ENCODE measurements at regions not wholly inside any gene's neighbourhood (a gene's known extent, or its start where the extent isn't known, plus 50 kb on each side); places are given as distances from the start of the nearest gene placed in this dataset.

DNA sequence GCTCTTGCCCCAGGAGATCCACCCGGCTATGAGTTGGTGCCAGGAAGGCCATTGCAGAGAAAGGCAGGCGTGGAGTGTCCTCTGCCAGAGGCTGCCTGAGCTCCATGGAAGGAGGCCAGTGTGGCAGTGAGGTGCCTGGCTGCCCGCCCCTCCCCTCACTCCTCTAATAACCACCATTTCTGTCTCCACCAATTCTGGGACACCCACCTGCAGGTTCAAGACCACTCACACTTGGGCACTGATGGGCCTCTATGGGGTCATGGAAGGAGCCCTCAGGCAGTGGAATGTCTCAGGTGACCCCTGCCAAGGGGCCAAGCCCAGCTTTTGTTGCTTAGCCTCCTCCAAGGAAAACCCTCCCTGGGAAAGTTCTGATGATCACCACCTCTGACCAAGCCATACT is 731.6 kb downstream of the MATN1 start:
- Histone ChIP-seq H3K27ac (ENCODE audit: low read depth, low read length) (no peak overlapping the region), H3K27me3 (ENCODE audit: control insufficient read depth in 1 of 2, insufficient read depth in 2 of 2, low read length in 2 of 2) (no peaks in the 10 kb centered on the region), H3K9me3 (ENCODE audit: low read length) (peaks cover 4% of the 10 kb centered on the region), H3K9ac (ENCODE audit: low read length) (no peak overlapping the region), H3K4me3 (ENCODE audit: low read depth in 1 of 2, low read length in 2 of 2) (no peak overlapping the region), H3K4me1 (ENCODE audit: insufficient read depth, low read length) (no peaks in the 10 kb centered on the region), H3K36me3 (ENCODE audit: insufficient read depth, low read length) (no peaks in the 10 kb centered on the region)

DNA sequence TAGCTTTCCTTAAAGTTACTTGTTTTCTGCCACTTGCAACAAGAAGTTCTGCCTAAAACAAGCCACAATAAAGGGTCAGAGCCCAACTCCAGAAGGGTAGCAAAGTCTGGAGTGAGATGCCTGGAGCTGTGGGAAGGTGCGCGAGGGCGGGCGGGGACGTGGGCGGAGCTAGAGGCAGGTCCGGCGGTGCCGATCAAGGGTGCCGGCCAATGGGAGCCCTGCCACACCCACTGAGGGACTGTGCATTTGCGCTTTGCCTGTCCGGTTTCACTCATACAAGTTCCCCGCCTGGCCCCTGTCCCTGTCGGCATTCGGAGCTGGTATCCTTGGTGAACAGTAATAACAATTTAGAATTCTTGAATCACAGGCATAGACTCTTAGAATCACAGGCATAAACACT is 732.4 kb downstream of the MATN1 start:
- no peak overlapping the region for H3K4me3 ChIP-seq (ENCODE audit: low read depth in 1 of 2, low read length in 2 of 2)
- H3K9ac ChIP-seq (ENCODE audit: low read length) = no peak overlapping the region
- H3K27ac ChIP-seq (ENCODE audit: low read depth, low read length) = no peak overlapping the region
- H3K4me1 ChIP-seq (ENCODE audit: insufficient read depth, low read length) = no peaks in the 10 kb centered on the region
- peaks cover 4% of the 10 kb centered on the region for H3K9me3 ChIP-seq (ENCODE audit: low read length)
- no peaks in the 10 kb centered on the region for H3K36me3 ChIP-seq (ENCODE audit: insufficient read depth, low read length)
- H3K27me3 ChIP-seq (ENCODE audit: control insufficient read depth in 1 of 2, insufficient read depth in 2 of 2, low read length in 2 of 2) = no peaks in the 10 kb centered on the region

DNA sequence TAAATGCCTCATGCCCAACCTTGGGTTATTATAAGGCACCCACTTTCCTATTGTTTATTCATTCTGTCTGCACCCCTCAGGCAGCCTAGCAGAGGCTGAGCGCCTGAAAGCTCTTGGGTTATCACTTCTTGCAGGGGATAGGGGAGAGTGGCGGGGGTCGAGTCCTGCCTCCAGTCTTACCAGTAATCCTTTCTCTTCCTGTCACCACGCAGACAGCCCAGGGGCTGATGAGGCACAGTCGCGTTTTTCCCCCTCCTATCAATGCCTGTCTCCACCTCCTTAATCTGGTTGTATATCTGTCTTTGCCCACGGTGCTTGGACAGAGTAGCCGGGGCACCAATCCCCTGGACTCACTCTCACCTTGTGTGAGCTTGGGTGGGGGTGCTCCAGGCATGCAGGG is 733.1 kb downstream of the MATN1 start:
- no peaks in the 10 kb centered on the region for H3K4me1 ChIP-seq (ENCODE audit: insufficient read depth, low read length)
- H3K9me3 ChIP-seq (ENCODE audit: low read length) = peaks cover 4% of the 10 kb centered on the region
- H3K36me3 ChIP-seq (ENCODE audit: insufficient read depth, low read length) = no peaks in the 10 kb centered on the region
- H3K27ac ChIP-seq (ENCODE audit: low read depth, low read length) = no peak overlapping the region
- no peak overlapping the region for H3K4me3 ChIP-seq (ENCODE audit: low read depth in 1 of 2, low read length in 2 of 2)
- H3K27me3 ChIP-seq (ENCODE audit: control insufficient read depth in 1 of 2, insufficient read depth in 2 of 2, low read length in 2 of 2) = no peaks in the 10 kb centered on the region
- H3K9ac ChIP-seq (ENCODE audit: low read length) = no peak overlapping the region

DNA sequence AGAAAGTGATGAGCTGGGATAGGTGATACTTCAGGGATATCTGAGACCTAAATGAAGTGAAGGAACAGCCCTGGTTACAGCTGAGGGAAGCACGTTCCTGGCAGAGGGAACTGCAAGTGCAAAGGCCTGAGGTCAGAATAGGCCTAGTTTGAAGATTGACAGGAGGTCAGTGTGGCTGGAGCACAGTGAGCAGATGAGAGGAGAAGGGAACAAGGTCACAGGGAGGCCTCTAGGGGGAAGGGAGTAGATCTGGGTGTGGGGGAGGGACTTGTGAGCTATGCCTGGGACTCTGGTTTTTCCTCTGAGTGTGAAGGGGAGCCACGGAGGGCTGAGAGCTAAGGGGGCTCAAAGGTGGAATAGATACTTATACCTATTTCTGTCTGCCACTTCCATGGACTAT is 736.4 kb downstream of the MATN1 start:
- H3K27ac ChIP-seq (ENCODE audit: low read depth, low read length) = no peak overlapping the region
- no peaks in the 10 kb centered on the region for H3K9me3 ChIP-seq (ENCODE audit: low read length)
- H3K4me1 ChIP-seq (ENCODE audit: insufficient read depth, low read length) = no peaks in the 10 kb centered on the region

DNA sequence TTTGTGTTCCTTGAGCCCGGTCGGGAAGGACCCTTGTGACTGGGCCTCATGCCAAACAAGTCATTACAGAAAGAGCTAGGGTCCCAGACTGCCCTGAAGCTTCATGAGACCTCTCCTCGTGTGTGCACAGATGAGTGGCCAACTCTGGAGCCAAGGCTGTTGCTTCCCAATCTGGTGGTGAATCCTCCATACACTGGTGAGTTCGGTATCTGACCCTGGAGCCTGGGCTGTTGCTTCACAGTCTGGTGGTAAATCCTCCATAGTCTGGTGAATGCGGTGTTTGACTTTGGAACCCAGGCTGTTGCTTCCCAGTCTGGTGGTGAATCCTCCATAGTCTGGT is 737.8 kb downstream of the MATN1 start:
- H3K27me3 ChIP-seq (ENCODE audit: control insufficient read depth in 1 of 2, insufficient read depth in 2 of 2, low read length in 2 of 2) = peaks cover 0 to 4% of the 10 kb centered on the region in 2 donors
- no peak overlapping the region for H3K9ac ChIP-seq (ENCODE audit: low read length)
- H3K27ac ChIP-seq (ENCODE audit: low read depth, low read length) = no peak overlapping the region
- no peaks in the 10 kb centered on the region for H3K36me3 ChIP-seq (ENCODE audit: insufficient read depth, low read length)
- no peak overlapping the region for H3K4me3 ChIP-seq (ENCODE audit: low read depth in 1 of 2, low read length in 2 of 2)
- no peaks in the 10 kb centered on the region for H3K4me1 ChIP-seq (ENCODE audit: insufficient read depth, low read length)
- H3K9me3 ChIP-seq (ENCODE audit: low read length) = no peaks in the 10 kb centered on the region

More for the DNA sequence above, 736.4 kb downstream of the MATN1 start:
- H3K9ac ChIP-seq (ENCODE audit: low read length) = no peak overlapping the region
- H3K36me3 ChIP-seq (ENCODE audit: insufficient read depth, low read length) = no peaks in the 10 kb centered on the region
- peaks cover 0 to 2% of the 10 kb centered on the region in 2 donors for H3K27me3 ChIP-seq (ENCODE audit: control insufficient read depth in 1 of 2, insufficient read depth in 2 of 2, low read length in 2 of 2)
- H3K4me3 ChIP-seq (ENCODE audit: low read depth in 1 of 2, low read length in 2 of 2) = no peak overlapping the region

DNA sequence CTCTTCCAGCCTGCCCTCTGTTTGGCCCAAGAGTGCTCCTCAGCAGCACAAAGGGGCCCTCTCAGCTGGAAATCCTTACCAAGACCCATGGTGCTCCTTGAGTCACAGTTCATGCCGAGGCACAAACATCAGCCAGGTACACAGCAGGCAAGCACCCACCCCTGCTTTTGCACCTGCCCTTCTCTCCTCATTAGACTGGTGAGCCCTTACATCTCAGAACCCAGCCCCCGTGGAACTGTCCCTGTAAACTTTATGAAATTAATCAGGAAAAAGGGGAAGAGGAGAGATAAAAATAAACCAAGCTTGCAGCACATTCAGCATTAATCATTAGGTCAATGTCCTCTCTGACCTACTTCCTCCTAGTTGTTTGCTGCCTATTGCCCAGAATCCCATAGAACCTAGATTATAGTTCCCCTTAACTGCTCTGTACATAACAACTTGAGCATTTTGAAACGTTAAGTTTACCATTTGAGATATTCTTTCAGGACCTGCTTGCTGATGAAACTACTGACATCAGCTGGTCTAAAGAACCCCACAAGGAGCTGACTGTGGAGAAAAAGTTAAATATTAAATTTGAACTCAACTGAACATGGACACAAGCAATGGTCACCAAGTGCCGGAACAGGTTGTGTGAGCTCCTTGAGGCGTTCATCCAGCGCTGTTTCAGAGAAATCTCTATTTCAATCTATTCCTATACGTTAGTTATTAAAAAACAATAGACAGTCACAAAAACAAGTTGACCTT is 738.4 kb downstream of the MATN1 start:
- no peaks in the 10 kb centered on the region for H3K4me1 ChIP-seq (ENCODE audit: insufficient read depth, low read length)
- H3K27ac ChIP-seq (ENCODE audit: low read depth, low read length) = no peak overlapping the region
- peaks cover 0 to 4% of the 10 kb centered on the region in 2 donors for H3K27me3 ChIP-seq (ENCODE audit: control insufficient read depth in 1 of 2, insufficient read depth in 2 of 2, low read length in 2 of 2)
- no peaks in the 10 kb centered on the region for H3K9me3 ChIP-seq (ENCODE audit: low read length)
- H3K4me3 ChIP-seq (ENCODE audit: low read depth in 1 of 2, low read length in 2 of 2) = no peak overlapping the region
- H3K9ac ChIP-seq (ENCODE audit: low read length) = no peak overlapping the region
- H3K36me3 ChIP-seq (ENCODE audit: insufficient read depth, low read length) = no peaks in the 10 kb centered on the region

DNA sequence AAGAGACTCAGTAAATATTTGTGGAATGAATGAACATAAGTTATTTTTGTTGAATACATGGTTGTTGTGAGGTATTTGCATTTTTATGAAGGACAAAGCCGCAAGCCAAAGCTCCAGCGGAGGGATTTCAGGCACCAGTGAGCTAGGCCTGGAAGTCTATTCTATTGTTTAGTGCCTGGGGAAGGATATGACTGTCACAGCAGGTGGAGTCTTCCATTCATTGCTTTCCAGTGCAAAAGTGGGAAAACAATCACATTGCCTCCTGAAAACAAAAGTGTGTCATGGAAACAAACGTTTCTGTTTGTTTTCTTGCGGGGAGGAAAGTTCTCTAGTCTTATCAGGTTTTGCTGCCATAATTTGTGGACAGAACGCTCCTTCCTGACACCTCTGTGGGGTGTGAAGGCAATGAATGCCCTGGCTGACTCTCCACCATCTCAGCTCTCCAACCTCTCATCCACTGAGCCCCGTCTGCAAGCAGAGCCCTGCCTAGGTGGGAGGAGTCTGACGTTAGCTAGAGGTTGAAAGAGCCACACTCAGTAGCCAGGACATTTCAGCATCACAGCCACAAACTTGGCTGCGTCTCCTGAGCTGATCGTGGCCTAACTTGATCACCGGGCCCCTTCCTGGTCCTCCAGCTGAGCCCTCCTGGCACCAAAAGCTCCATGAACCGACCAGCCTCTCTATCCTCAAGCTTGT is 739.1 kb downstream of the MATN1 start:
- H3K27me3 ChIP-seq (ENCODE audit: control insufficient read depth in 1 of 2, insufficient read depth in 2 of 2, low read length in 2 of 2) = peaks cover 0 to 4% of the 10 kb centered on the region in 2 donors
- no peaks in the 10 kb centered on the region for H3K36me3 ChIP-seq (ENCODE audit: insufficient read depth, low read length)
- no peak overlapping the region for H3K9ac ChIP-seq (ENCODE audit: low read length)
- H3K27ac ChIP-seq (ENCODE audit: low read depth, low read length) = no peak overlapping the region
- no peak overlapping the region for H3K4me3 ChIP-seq (ENCODE audit: low read depth in 1 of 2, low read length in 2 of 2)
- no peaks in the 10 kb centered on the region for H3K9me3 ChIP-seq (ENCODE audit: low read length)
- H3K4me1 ChIP-seq (ENCODE audit: insufficient read depth, low read length) = no peaks in the 10 kb centered on the region

DNA sequence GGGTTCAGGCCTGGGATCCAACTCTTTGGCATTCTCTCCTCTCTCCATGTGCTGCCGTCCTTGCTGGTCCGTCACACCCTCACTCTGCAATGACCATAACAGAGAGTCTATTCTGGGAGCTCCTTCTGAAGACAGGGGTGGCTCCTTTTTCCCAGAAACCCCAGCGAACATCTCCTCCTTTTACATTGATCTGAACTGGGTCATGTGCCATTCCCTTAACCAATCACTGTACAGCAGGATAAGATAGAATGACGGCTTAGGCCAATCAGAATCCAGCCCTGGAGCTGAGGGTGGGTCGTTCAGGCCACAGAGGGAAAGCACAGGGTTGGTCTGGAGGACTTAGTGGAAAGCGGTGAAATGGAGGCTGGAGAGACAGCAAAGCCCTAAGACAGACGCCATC is 740.1 kb downstream of the MATN1 start:
- Histone ChIP-seq H3K27me3 (ENCODE audit: control insufficient read depth in 1 of 2, insufficient read depth in 2 of 2, low read length in 2 of 2) (peaks cover 0 to 4% of the 10 kb centered on the region in 2 donors), H3K27ac (ENCODE audit: low read depth, low read length) (no peak overlapping the region), H3K9ac (ENCODE audit: low read length) (no peak overlapping the region), H3K4me1 (ENCODE audit: insufficient read depth, low read length) (no peaks in the 10 kb centered on the region), H3K4me3 (ENCODE audit: low read depth in 1 of 2, low read length in 2 of 2) (no peak overlapping the region), H3K36me3 (ENCODE audit: insufficient read depth, low read length) (no peaks in the 10 kb centered on the region), H3K9me3 (ENCODE audit: low read length) (no peaks in the 10 kb centered on the region)

DNA sequence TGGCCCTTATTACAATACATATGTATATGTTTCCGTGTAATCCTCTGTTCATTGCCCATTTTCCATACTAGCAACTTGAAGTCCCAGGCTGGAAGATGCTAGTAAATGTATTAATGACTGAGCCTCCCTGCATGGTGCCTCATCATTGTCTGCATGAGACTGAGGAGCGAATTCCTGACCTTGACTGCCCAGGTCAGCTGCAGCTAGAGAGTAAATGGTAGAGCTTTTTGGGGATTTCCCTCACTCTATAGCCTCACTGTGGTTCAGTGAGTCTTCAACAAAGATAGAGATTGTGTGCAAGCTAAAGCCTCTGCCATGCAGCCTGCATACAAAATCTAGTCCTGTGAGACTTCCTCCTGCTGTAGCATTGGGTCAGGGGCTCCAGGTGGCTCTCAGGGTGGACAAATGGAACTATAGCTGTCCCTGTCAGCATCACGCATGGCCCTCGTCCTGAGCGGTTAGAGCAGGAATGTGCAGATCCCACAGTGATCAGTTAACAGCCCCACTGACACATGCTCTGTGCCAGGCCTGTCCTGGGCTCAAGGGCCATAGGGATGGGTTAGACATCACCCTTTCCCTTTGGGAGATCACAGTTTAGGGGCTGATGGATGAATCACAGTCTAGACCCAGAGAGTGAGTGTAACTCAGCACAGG is 741.7 kb downstream of the MATN1 start:
- Histone ChIP-seq H3K27ac (ENCODE audit: low read depth, low read length) (no peak overlapping the region), H3K9me3 (ENCODE audit: low read length) (no peaks in the 10 kb centered on the region), H3K4me3 (ENCODE audit: low read depth in 1 of 2, low read length in 2 of 2) (no peak overlapping the region), H3K36me3 (ENCODE audit: insufficient read depth, low read length) (no peaks in the 10 kb centered on the region), H3K27me3 (ENCODE audit: control insufficient read depth in 1 of 2, insufficient read depth in 2 of 2, low read length in 2 of 2) (peaks cover 0 to 4% of the 10 kb centered on the region in 2 donors), H3K4me1 (ENCODE audit: insufficient read depth, low read length) (no peaks in the 10 kb centered on the region), H3K9ac (ENCODE audit: low read length) (no peak overlapping the region)

DNA sequence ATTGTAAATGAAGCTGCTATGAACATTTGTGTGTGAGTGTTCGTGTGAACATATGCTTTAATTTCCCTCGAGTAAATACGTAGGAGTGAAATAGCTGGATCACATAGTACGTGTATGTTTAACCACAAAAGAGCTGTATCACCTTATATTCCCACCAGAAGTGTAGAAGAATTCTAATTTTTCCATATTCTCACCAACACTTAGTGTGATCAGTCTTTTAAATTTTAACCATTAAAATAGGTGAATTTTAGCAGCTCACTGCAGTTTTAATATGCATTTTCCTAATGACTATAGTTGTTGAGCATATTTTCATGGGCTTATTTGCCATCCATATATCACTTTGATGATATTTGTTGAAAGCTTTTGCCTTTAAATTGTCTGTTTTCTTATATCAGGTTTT is 741.2 kb downstream of the PTPRU start:
- H3K9me3 ChIP-seq (ENCODE audit: low read length) = no peaks in the 10 kb centered on the region
- no peaks in the 10 kb centered on the region for H3K36me3 ChIP-seq (ENCODE audit: insufficient read depth, low read length)
- H3K4me3 ChIP-seq (ENCODE audit: low read depth in 1 of 2, low read length in 2 of 2) = no peak overlapping the region
- no peak overlapping the region for H3K9ac ChIP-seq (ENCODE audit: low read length)
- H3K4me1 ChIP-seq (ENCODE audit: insufficient read depth, low read length) = no peaks in the 10 kb centered on the region
- H3K27ac ChIP-seq (ENCODE audit: low read depth, low read length) = no peak overlapping the region
- H3K27me3 ChIP-seq (ENCODE audit: control insufficient read depth in 1 of 2, insufficient read depth in 2 of 2, low read length in 2 of 2) = peaks cover 0 to 4% of the 10 kb centered on the region in 2 donors

DNA sequence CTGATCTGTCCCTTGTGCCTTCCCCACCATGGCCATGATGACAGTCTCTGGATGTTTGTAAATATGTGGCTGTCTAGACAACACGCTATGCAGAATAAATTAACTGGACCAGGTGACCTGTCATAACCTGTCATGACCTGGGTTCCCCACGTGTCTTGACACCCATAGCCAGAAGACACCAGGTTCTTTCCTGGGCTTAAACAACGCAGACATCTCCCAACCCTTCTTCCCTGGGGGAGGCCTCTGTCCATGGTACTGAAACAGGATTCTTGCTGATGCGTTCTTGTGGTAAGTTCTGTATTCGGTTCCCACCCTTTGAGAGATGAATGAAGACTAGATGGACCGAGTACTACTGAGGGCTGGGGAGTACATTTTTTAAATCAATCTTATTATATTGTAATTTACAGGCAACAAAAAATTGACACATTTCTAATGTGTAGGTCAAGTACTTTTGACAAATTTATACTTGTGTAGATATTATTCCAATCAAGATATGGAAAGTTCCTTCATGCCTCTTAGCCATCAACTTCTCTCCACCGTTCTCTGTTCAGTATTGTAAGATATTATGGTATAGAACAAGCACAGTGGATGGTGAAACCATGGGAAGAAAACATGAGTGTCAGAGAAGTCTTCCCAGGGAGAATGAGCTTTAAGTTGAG is 738.8 kb downstream of the PTPRU start:
- Histone ChIP-seq H3K9ac (ENCODE audit: low read length) (no peak overlapping the region), H3K4me1 (ENCODE audit: insufficient read depth, low read length) (no peaks in the 10 kb centered on the region), H3K27ac (ENCODE audit: low read depth, low read length) (no peak overlapping the region), H3K36me3 (ENCODE audit: insufficient read depth, low read length) (no peaks in the 10 kb centered on the region), H3K27me3 (ENCODE audit: control insufficient read depth in 1 of 2, insufficient read depth in 2 of 2, low read length in 2 of 2) (peaks cover 0 to 7% of the 10 kb centered on the region in 2 donors), H3K9me3 (ENCODE audit: low read length) (no peaks in the 10 kb centered on the region), H3K4me3 (ENCODE audit: low read depth in 1 of 2, low read length in 2 of 2) (no peak overlapping the region)

Data from muscle layer of colon (tissue), 2 donors.